Fibroblast of lung (primary cell): ENCODE measurements at regions not wholly inside any gene's neighbourhood (a gene's known extent, or its start where the extent isn't known, plus 50 kb on each side); places are given as distances from the start of the nearest gene placed in this dataset.
"Not testable (repeated sequence)": the region's sequence is repeated elsewhere in the genome, so short reads cannot be mapped to it uniquely, and the experiment has no call there.

Experiments
- DNase-seq, 2 donors: peaks; one replicate each; pipeline versions ENCODE4 v3.0.0 to v3.0.0-alpha.2; 2010; ENCODE audit warnings: low read depth in 2 of 2
- H2AFZ ChIP-seq: 2 replicates; pipeline ENCODE4 v1.5.1; 2012; ENCODE audit warnings: low read length, control low read depth, inconsistent platforms
- H3K27ac ChIP-seq: 2 replicates; pipeline ENCODE4 v1.5.1; 2011; ENCODE audit warnings: low read length, control low read depth; ENCODE audit not compliant: insufficient read depth
- H3K27me3 ChIP-seq: 2 replicates; pipeline ENCODE4 v1.5.1; 2011; ENCODE audit warnings: mild to moderate bottlenecking, low read length; ENCODE audit not compliant: control insufficient read depth, insufficient read depth
- H3K36me3 ChIP-seq: 2 replicates; pipeline ENCODE4 v1.5.1; 2011; ENCODE audit warnings: low read length; ENCODE audit not compliant: control insufficient read depth, insufficient read depth
- H3K4me1 ChIP-seq: 2 replicates; pipeline ENCODE4 v1.5.1; 2011; ENCODE audit warnings: low read length; ENCODE audit not compliant: control insufficient read depth, insufficient read depth; ENCODE audit errors: extremely low read depth
- H3K4me2 ChIP-seq: 2 replicates; pipeline ENCODE4 v1.5.1; 2011; ENCODE audit warnings: low read length, control low read depth; ENCODE audit not compliant: insufficient read depth; ENCODE audit errors: extremely low read depth
- H3K4me3 ChIP-seq, 4 experiments: fragments of 200-600 bp in 1 of 4; sonication (generic) in 1 of 4; replicated peaks in 1 of 4; 2 replicates each; pipeline ENCODE4 v1.5.1; 2011 to 2016; ENCODE audit warnings: low read length in 4 of 4, low read depth in 3 of 4, mild to moderate bottlenecking in 3 of 4, control low read depth in 2 of 4, inconsistent platforms in 1 of 4, mixed read lengths in 1 of 4; ENCODE audit not compliant: insufficient read depth in 1 of 4; ENCODE audit errors: control extremely low read depth in 1 of 4
- H3K79me2 ChIP-seq: 2 replicates; pipeline ENCODE4 v1.5.1; 2012; ENCODE audit warnings: mild to moderate bottlenecking, low read length, inconsistent platforms; ENCODE audit not compliant: control insufficient read depth, insufficient read depth
- H3K9ac ChIP-seq: 2 replicates; pipeline ENCODE4 v1.5.1; 2011; ENCODE audit warnings: mild to moderate bottlenecking, low read length, control low read depth; ENCODE audit not compliant: insufficient read depth
- H3K9me3 ChIP-seq: 2 replicates; pipeline ENCODE4 v1.5.1; 2012; ENCODE audit warnings: low read depth, low read length; ENCODE audit not compliant: control insufficient read depth, insufficient read depth
- H4K20me1 ChIP-seq: 2 replicates; pipeline ENCODE4 v1.5.1; 2011; ENCODE audit warnings: low read length; ENCODE audit not compliant: control insufficient read depth, insufficient read depth; ENCODE audit errors: extremely low read depth
- CTCF ChIP-seq, 2 donors: IDR thresholded peaks in 1 of 2; conservative IDR thresholded peaks in 1 of 2; 1 replicate in 1 of 2; 2 replicates in 1 of 2; pipeline ENCODE4 v1.5.1; 2011 to 2012; ENCODE audit warnings: low read length in 2 of 2, control low read depth in 1 of 2, inconsistent platforms in 1 of 2, low read depth in 1 of 2, mild to moderate bottlenecking in 1 of 2
- EZH2 ChIP-seq: IDR thresholded peaks from 2 replicates; pipeline ENCODE4 v1.5.1; 2012; ENCODE audit warnings: low read length, control low read depth, mild to moderate bottlenecking; ENCODE audit errors: missing control alignments

GRCh38 chr13:86633346-86633745 is 834.1 kb upstream of the SLITRK6 start:
- H2AFZ ChIP-seq, result no peak overlapping the region

GRCh38 chr13:86651171-86651570 is 852.0 kb upstream of the SLITRK6 start:
- H2AFZ ChIP-seq, H3K27me3 ChIP-seq, H3K27ac ChIP-seq, H3K4me3 ChIP-seq, H3K9ac ChIP-seq, H3K9me3 ChIP-seq, H3K36me3 ChIP-seq, H3K79me2 ChIP-seq, H3K4me2 ChIP-seq, H3K4me1 ChIP-seq, H4K20me1 ChIP-seq: not testable (repeated sequence)
- peak in 1 of 2 donors; percentile 11 for DNase-seq

More at GRCh38 chr13:86633346-86633745, 834.1 kb upstream of the SLITRK6 start:
- Histone ChIP-seq H3K9me3 (no peaks in the 10 kb centered on the region), H3K27me3 (no peaks in the 10 kb centered on the region), H4K20me1 (no peaks in the 10 kb centered on the region), H3K4me2 (no peak overlapping the region), H3K4me1 (no peaks in the 10 kb centered on the region), H3K27ac (no peak overlapping the region), H3K9ac (no peak overlapping the region), H3K79me2 (no peaks in the 10 kb centered on the region), H3K36me3 (no peaks in the 10 kb centered on the region), H3K4me3 (no peak overlapping the region)
- TF ChIP-seq EZH2, result no peak
- TF ChIP-seq CTCF (conservative IDR thresholded peaks at IDR 0.05 in 1 of 2, IDR thresholded peaks at IDR 0.05 in 1 of 2; ENCODE audit: low read depth in 1 of 2, low read length in 2 of 2), result no peak
- peak in 1 of 2 donors; percentile 1 for DNase-seq

- Histone ChIP-seq H3K9ac (no peak overlapping the region), H3K79me2 (no peaks in the 10 kb centered on the region), H4K20me1 (no peaks in the 10 kb centered on the region), H3K4me1 (no peaks in the 10 kb centered on the region), H3K36me3 (no peaks in the 10 kb centered on the region), H3K27ac (no peak overlapping the region), H2AFZ (no peak overlapping the region), H3K4me3 (no peak overlapping the region), H3K4me2 (no peak overlapping the region), H3K27me3 (no peaks in the 10 kb centered on the region), H3K9me3 (no peaks in the 10 kb centered on the region)
- TF ChIP-seq CTCF (conservative IDR thresholded peaks at IDR 0.05 in 1 of 2, IDR thresholded peaks at IDR 0.05 in 1 of 2; ENCODE audit: low read depth in 1 of 2, low read length in 2 of 2), result no peak
- TF ChIP-seq EZH2, result no peak
- no peak for DNase-seq
Observed at GRCh38 chr13:86653009-86653408, 853.8 kb upstream of the SLITRK6 start.
